ENCODE measurements at regions not wholly inside any gene's neighbourhood (a gene's known extent, or its start where the extent isn't known, plus 50 kb on each side); places are given as distances from the start of the nearest gene placed in this dataset.

GRCh38 chr6:79431537-79431933 lies 105.7 kb downstream of the LCA5 start:
- no peak overlapping the region for H3K27ac ChIP-seq
- TF ChIP-seq CTCF (conservative IDR thresholded peaks at IDR 0.05) = peak; percentile 67

- no peak for TF ChIP-seq CTCF (conservative IDR thresholded peaks at IDR 0.05)
- H3K27ac ChIP-seq = no peak overlapping the region
Measured at GRCh38 chr6:79430913-79431536, 106.2 kb downstream of the LCA5 start.

GRCh38 chr6:79427721-79428120 lies 109.5 kb downstream of the LCA5 start:
- TF ChIP-seq CTCF (conservative IDR thresholded peaks at IDR 0.05) = no peak
- no peak overlapping the region for H3K27ac ChIP-seq

DNA sequence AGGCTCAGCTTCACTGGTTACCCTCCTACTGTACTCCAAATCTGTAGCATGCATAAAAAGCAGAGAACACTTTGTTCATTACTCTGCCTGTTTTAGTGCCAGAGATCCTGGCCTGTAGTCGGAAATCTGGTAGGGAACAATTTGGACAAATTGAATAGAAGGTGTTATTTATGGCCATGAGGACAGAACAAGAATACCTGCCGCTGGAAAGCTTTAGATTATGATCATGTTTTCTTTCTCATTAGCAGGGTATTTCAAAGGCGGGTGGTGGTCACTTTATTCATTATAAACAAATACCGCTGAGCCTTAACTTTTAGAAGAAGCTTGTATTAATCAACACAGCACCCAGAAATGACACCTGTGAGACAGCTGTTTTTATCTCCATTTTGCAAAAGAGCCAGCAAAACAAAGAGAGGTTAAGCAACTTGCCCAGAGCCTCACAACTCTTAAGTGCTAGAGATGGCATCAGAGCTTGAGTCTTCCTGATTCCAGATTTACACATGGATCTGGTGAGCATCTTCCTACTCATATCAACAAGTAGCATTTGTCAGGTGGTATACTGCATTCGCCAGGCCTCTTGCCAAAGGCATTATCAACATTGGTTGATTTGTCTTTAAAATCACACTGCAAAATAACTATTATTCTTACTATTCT lies 110.5 kb downstream of the LCA5 start:
- H3K27ac ChIP-seq = no peak overlapping the region
- TF ChIP-seq CTCF (conservative IDR thresholded peaks at IDR 0.05) = no peak

DNA sequence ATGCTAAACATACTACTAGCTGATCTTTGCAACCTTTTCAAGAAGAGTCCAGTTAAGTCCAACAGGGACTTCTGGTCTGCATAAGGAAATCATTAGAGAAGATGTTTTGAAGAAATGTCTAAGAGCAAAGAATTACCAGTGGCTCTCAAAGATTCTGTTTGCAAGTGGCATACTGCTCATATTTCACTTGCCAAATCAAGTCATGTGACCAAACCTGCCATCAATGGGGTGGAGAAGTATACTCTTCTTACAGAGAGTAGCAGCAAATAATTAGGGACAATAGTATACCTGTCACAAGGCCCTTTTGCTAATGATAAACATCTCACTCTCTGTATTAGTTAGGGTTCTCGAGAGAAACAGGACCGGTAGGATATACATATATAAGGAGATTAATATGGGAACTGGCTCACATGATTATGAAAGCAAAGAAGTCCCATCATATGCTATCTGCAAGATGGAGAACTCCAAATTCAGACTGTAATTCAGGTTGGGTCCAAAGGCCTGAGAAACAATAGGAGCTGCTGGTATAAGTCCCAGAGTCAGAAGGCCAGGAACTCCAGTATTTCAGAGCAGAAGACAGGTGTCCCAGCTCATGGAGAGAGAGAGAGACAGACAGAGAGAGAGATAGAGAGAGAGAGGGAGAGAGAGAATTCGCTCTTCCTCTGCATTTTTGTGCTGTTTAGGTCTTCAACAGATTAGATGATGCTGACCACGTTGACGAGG lies 111.5 kb downstream of the LCA5 start:
- TF ChIP-seq CTCF (conservative IDR thresholded peaks at IDR 0.05) = no peak
- no peak overlapping the region for H3K27ac ChIP-seq

GRCh38 chr6:79423216-79423615 lies 114.0 kb downstream of the LCA5 start:
- TF ChIP-seq CTCF (conservative IDR thresholded peaks at IDR 0.05) = no peak
- peak overlapping the region; percentile 67 for H3K27ac ChIP-seq

GRCh38 chr6:79422666-79423065 lies 114.6 kb downstream of the LCA5 start:
- H3K27ac ChIP-seq = peak overlapping the region; percentile 67
- TF ChIP-seq CTCF (conservative IDR thresholded peaks at IDR 0.05) = no peak

Data from VCaP (cell line).